HUES64 (cell line): ENCODE measurements at regions not wholly inside any gene's neighbourhood (a gene's known extent, or its start where the extent isn't known, plus 50 kb on each side); places are given as distances from the start of the nearest gene placed in this dataset.
A peak's percentile ranks its signal among the peaks of the same experiment; 100 is the strongest.
"Not testable (repeated sequence)": the region's sequence is repeated elsewhere in the genome, so short reads cannot be mapped to it uniquely, and the experiment has no call there.

Experiments
- H3K27ac ChIP-seq: 2 replicates; pipeline ENCODE4 v1.7.0; 2013; ENCODE audit warnings: low read depth, low read length, inconsistent platforms
- H3K27me3 ChIP-seq: 2 replicates; pipeline ENCODE4 v1.6.1; 2013; ENCODE audit warnings: mild to moderate bottlenecking, low read length; ENCODE audit not compliant: insufficient read depth
- H3K36me3 ChIP-seq: 2 replicates; pipeline ENCODE4 v1.6.1; 2013; ENCODE audit warnings: mild to moderate bottlenecking, low read length; ENCODE audit not compliant: insufficient read depth
- H3K4me1 ChIP-seq: 2 replicates; pipeline ENCODE4 v1.6.1; 2013; ENCODE audit warnings: mild to moderate bottlenecking, low read length, moderate library complexity; ENCODE audit not compliant: insufficient read depth
- H3K4me3 ChIP-seq: 2 replicates; pipeline ENCODE4 v1.5.1; 2013; ENCODE audit warnings: mild to moderate bottlenecking, low read length, moderate library complexity
- H3K9ac ChIP-seq: 2 replicates; pipeline ENCODE4 v1.6.1; 2013; ENCODE audit warnings: mild to moderate bottlenecking, low read depth, low read length
- H3K9me3 ChIP-seq: 2 replicates; pipeline ENCODE4 v1.6.1; 2013; ENCODE audit warnings: low read depth, low read length; ENCODE audit not compliant: insufficient read depth
- WGBS: fragments of 150-250, 120-280 bp; methylation state at CpG from one replicate; pipeline ENCODE4 v1.1.7; 2013; ENCODE audit warnings: missing lambda C conversion rate; 5-methylcytosine and 5-hydroxymethylcytosine counted together

- Histone ChIP-seq H3K9ac (no peak overlapping the region), H3K27ac (no peak overlapping the region), H3K4me1 (peaks cover 15% of the 10 kb centered on the region), H3K36me3 (no peaks in the 10 kb centered on the region), H3K9me3 (0 out of 2 replicates have a peak, but pooled peaks cover 10% of the 10 kb centered on the region), H3K27me3 (no peaks in the 10 kb centered on the region), H3K4me3 (no peak overlapping the region)
- WGBS: 92% methylated on average over 3 of the region's 3 CpGs
Measured at GRCh38 chrX:829145-829544, 198.6 kb downstream of the SHOX start.

- peaks cover 15% of the 10 kb centered on the region for H3K4me1 ChIP-seq
- no peaks in the 10 kb centered on the region for H3K27me3 ChIP-seq
- H3K9me3 ChIP-seq: 0 out of 2 replicates have a peak, but pooled peaks cover 10% of the 10 kb centered on the region
- no peak overlapping the region for H3K4me3 ChIP-seq
- H3K36me3 ChIP-seq: no peaks in the 10 kb centered on the region
- 94% methylated on average over 8 of the region's 8 CpGs for WGBS
- no peak overlapping the region for H3K27ac ChIP-seq
- no peak overlapping the region for H3K9ac ChIP-seq
Measured at GRCh38 chrX:828411-828959, 197.9 kb downstream of the SHOX start.

- no peak overlapping the region; the same call in 1 of the 2 replicates for H3K4me3 ChIP-seq
- H3K27me3 ChIP-seq: no peaks in the 10 kb centered on the region
- H3K9ac ChIP-seq: 0 out of 2 replicates have a peak overlapping the region, but pooled peaks have one; percentile 31
- 33% methylated on average over 8 of the region's 9 CpGs for WGBS
- peaks cover 15% of the 10 kb centered on the region for H3K4me1 ChIP-seq
- H3K9me3 ChIP-seq: 0 out of 2 replicates have a peak, but pooled peaks cover 3% of the 10 kb centered on the region
- no peaks in the 10 kb centered on the region for H3K36me3 ChIP-seq
- peak overlapping the region; percentile 49; the same call in 1 of the 2 replicates for H3K27ac ChIP-seq
Measured at GRCh38 chrX:826448-826847, 195.9 kb downstream of the SHOX start.

GRCh38 chrX:825991-826390, 195.4 kb downstream of the SHOX start:
- WGBS: 77% methylated on average over 11 of the region's 11 CpGs
- H3K4me3 ChIP-seq: no peak overlapping the region
- H3K9ac ChIP-seq: 0 out of 2 replicates have a peak overlapping the region, but pooled peaks have one; percentile 31
- H3K4me1 ChIP-seq: peaks cover 14% of the 10 kb centered on the region
- H3K36me3 ChIP-seq: no peaks in the 10 kb centered on the region
- H3K27me3 ChIP-seq: no peaks in the 10 kb centered on the region
- 0 out of 2 replicates have a peak, but pooled peaks cover 2% of the 10 kb centered on the region for H3K9me3 ChIP-seq
- peak overlapping the region; percentile 49; the same call in 1 of the 2 replicates for H3K27ac ChIP-seq

- not testable (repeated sequence) for H3K9me3 ChIP-seq, H3K9ac ChIP-seq
- WGBS: no CpG with 5 or more reads among the region's 1 CpG
Measured at GRCh38 chrX:823073-823472, 192.5 kb downstream of the SHOX start.

GRCh38 chrX:821327-822107, 190.9 kb downstream of the SHOX start:
- Histone ChIP-seq H3K36me3 (no peaks in the 10 kb centered on the region), H3K27me3 (no peaks in the 10 kb centered on the region), H3K9ac (no peak overlapping the region), H3K4me3 (no peak overlapping the region), H3K27ac (no peak overlapping the region), H3K4me1 (peaks cover 6% of the 10 kb centered on the region; the same call in 1 of the 2 replicates), H3K9me3 (0 out of 2 replicates have a peak, but pooled peaks cover 2% of the 10 kb centered on the region)
- 92% methylated on average over 12 of the region's 12 CpGs for WGBS

More at GRCh38 chrX:823073-823472, 192.5 kb downstream of the SHOX start:
- not testable (repeated sequence) for H3K27me3 ChIP-seq, H3K4me1 ChIP-seq, H3K36me3 ChIP-seq, H3K4me3 ChIP-seq, H3K27ac ChIP-seq

- 0 out of 2 replicates have a peak, but pooled peaks cover 2% of the 10 kb centered on the region for H3K9me3 ChIP-seq
- no peak overlapping the region for H3K4me3 ChIP-seq
- no peak overlapping the region for H3K27ac ChIP-seq
- WGBS: 95% methylated on average over 15 of the region's 15 CpGs
- H3K27me3 ChIP-seq: no peaks in the 10 kb centered on the region
- H3K9ac ChIP-seq: no peak overlapping the region
- no peaks in the 10 kb centered on the region for H3K36me3 ChIP-seq
- no peaks in the 10 kb centered on the region for H3K4me1 ChIP-seq
Measured at GRCh38 chrX:819684-820083, 189.1 kb downstream of the SHOX start.

- H3K9me3 ChIP-seq: 0 out of 2 replicates have a peak, but pooled peaks cover 2% of the 10 kb centered on the region
- no peak overlapping the region for H3K4me3 ChIP-seq
- H3K9ac ChIP-seq: no peak overlapping the region
- no peak overlapping the region for H3K27ac ChIP-seq
- H3K36me3 ChIP-seq: no peaks in the 10 kb centered on the region
- WGBS: 94% methylated on average over 8 of the region's 9 CpGs
- H3K27me3 ChIP-seq: no peaks in the 10 kb centered on the region
- H3K4me1 ChIP-seq: no peaks in the 10 kb centered on the region
Measured at GRCh38 chrX:817759-818300, 187.2 kb downstream of the SHOX start.

- H3K4me1 ChIP-seq, H3K9ac ChIP-seq, H3K27me3 ChIP-seq, H3K27ac ChIP-seq, H3K4me3 ChIP-seq, H3K36me3 ChIP-seq, H3K9me3 ChIP-seq: not testable (repeated sequence)
- 96% methylated on average over 9 of the region's 9 CpGs for whole genome bisulfite sequencing
Measured at GRCh38 chrX:817147-817546, 186.6 kb downstream of the SHOX start.

GRCh38 chrX:816411-816810, 185.8 kb downstream of the SHOX start:
- Histone ChIP-seq H3K4me1 (no peaks in the 10 kb centered on the region), H3K9ac (no peak overlapping the region), H3K36me3 (no peaks in the 10 kb centered on the region), H3K27ac (no peak overlapping the region), H3K4me3 (no peak overlapping the region), H3K9me3 (0 out of 2 replicates have a peak, but pooled peaks cover 2% of the 10 kb centered on the region), H3K27me3 (no peaks in the 10 kb centered on the region)
- 97% methylated on average over 14 of the region's 14 CpGs for WGBS

GRCh38 chrX:810186-810585, 179.6 kb downstream of the SHOX start:
- H3K9me3 ChIP-seq: no peaks in the 10 kb centered on the region
- H3K36me3 ChIP-seq: no peaks in the 10 kb centered on the region
- WGBS: 94% methylated on average over 5 of the region's 5 CpGs
- H3K27ac ChIP-seq: no peak overlapping the region
- H3K4me1 ChIP-seq: peaks cover 6% of the 10 kb centered on the region
- no peaks in the 10 kb centered on the region for H3K27me3 ChIP-seq
- H3K9ac ChIP-seq: no peak overlapping the region
- no peak overlapping the region for H3K4me3 ChIP-seq
